ENCODE measurements at regions not wholly inside any gene's neighbourhood (a gene's known extent, or its start where the extent isn't known, plus 50 kb on each side); places are given as distances from the start of the nearest gene placed in this dataset.
A peak's percentile ranks its signal among the peaks of the same experiment; 100 is the strongest.

DNA sequence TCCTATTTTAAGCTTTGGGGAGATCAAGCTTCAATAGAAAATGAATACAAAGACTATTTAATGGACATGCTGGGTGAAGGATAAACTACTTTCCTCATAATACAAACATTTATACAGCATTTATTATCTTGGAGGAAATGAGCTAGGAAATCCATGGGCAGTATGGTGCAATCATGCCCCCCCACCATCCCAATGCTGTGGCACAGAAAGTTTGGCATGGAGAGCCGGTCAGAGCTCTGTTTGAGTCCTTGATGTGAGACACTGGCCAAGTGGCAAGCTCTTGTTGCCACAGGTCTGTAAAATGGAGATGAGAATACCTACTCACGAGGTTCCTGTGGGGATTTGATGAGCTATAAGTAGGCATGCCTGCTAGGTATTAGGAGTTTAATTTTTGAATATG lies 120.6 kb downstream of the MAB21L3 start:
- DNase-seq (ENCODE audit: low read depth in 3 of 3, low spot score in 2 of 3), result no peak

DNA sequence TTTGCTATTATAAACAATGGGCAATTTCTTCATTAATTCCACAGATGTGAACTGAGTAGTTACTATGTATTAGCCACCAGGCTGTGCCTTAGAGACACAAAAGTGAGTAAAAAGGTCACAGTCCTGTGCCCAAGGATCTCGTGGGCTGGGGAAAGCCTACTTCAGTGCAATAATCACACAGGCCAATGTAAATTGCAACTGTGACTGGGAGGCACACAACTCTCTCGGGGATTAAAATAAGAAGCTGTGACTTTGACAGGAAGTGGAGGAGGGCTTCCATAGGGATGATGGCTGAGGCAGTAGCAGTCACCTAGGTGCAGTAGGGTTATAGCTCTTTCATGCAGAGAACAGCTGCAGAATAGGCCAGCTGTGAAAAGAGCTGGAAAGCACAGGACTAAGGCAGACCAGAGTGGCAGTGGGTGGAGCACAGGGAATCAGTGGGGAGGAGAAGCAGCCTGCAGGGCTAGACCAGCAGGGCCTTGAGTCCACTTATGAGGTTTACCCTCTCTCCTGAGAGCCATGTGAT lies 121.9 kb downstream of the MAB21L3 start:
- DNase-seq (ENCODE audit: low read depth in 3 of 3, low spot score in 2 of 3), result no peak

DNA sequence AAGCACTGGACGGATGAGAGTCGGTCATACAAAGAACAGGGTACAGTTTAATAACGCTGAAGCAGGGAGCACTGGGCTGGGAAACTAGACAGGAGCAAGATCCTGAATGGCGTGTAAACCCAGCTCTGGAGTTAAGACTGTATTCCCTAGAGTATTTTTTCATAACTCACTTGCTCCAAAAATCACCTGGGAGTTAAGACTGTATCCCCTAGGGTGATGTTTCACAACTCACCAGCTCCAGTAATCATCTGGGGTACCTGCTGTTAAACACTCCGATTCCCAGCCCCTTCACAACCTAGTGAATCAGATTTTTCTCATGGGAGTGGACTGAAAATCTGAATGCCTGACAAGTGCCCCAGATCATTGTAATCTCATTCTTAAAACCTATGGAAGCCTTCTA lies 123.2 kb downstream of the MAB21L3 start:
- DNase-seq (ENCODE audit: low read depth in 3 of 3, low spot score in 2 of 3), result no peak

- no peak for DNase-seq (ENCODE audit: low read depth in 3 of 3, low spot score in 2 of 3)
Observed at GRCh38 chr1:116239916-116240315, 128.7 kb downstream of the MAB21L3 start.

GRCh38 chr1:116242741-116243140 lies 130.3 kb upstream of the ATP1A1 start:
- no peak for DNase-seq (ENCODE audit: low read depth in 3 of 3, low spot score in 2 of 3)

DNA sequence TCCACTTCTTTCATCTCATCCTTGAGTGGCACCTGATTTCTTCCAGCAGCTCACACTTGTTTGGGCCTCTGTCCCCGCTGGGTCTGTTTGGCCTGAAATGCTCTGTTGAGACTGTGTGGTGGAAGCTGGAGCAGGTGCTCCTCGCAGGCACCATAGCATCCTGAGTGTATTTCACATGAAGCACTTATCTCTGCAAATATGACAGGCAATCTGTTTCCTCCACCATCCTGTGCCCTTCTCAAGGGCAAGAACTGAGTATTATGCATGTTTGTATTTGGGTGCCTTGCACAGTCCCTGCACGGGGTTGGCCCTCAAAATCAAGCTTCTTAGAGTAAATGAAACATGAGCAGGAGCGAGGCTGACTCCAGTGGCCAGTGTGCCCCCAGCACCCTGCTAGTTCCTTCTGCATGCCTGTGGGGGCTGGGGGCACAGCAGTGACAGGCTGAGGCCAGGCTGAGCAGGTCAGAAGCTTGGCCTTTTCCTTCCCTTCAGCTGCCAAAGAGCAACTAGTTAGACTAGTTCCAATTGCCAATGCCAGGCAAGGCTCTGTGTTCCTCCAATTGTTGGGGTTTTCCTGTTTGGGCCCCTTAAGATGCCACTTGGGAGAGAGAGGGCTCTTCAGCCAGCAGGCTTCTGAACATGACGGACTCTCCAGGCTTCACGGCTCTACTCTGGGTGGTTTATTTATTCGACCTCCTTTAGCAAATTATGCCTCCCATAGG lies 129.6 kb upstream of the ATP1A1 start:
- DNase-seq (ENCODE audit: low read depth in 3 of 3, low spot score in 2 of 3), result no peak

DNA sequence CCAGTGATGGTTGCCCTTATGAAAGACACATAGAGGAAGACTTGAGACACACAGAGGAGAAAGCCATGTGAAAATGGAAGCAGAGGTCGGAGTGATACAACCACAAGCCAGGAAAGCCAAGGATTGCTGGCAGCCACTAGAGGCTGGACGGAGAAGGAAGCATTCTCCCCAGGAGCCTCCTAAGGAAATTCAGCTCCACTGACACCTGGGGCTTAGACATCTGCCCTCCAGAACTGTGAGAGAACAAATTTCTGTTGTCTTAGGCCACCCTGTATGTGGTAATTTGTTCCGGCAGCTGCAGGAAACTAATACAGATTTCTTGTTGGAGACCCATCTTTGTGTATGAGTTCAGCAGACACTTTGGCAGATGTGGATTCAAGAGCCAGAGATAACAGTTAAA lies 126.9 kb upstream of the ATP1A1 start:
- DNase-seq (ENCODE audit: low read depth in 3 of 3, low spot score in 2 of 3), result no peak

DNA sequence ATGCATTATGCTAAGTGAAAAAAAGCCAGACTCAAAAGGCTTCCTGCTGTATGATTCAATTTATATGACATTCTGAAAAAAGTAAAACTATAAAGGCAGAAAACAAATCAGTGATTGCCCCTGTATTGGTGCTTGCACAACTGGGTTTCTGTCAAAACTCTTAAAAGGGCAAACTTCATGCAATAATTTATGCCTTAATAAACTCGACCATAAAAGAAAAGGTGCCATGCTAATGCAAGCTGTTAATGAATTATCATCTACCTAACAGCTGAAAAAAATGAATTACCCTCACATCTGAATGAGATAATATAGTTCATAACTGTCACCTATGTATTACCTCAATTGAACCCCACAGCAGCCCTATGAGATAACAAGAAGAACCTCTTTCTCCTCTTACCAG lies 120.8 kb upstream of the ATP1A1 start:
- no peak for DNase-seq (ENCODE audit: low read depth in 3 of 3, low spot score in 2 of 3)

GRCh38 chr1:116252785-116253184 lies 120.3 kb upstream of the ATP1A1 start:
- DNase-seq (ENCODE audit: low read depth in 3 of 3, low spot score in 2 of 3), result no peak

GRCh38 chr1:116253566-116254382 lies 119.3 kb upstream of the ATP1A1 start:
- DNase-seq (ENCODE audit: low read depth in 3 of 3, low spot score in 2 of 3), result peak in 1 of 3 donors; percentile 50

- DNase-seq (ENCODE audit: low read depth in 3 of 3, low spot score in 2 of 3), result no peak
Observed at GRCh38 chr1:116254776-116255175, 118.3 kb upstream of the ATP1A1 start.

GRCh38 chr1:116255486-116256285 lies 117.4 kb upstream of the ATP1A1 start:
- no peak for DNase-seq (ENCODE audit: low read depth in 3 of 3, low spot score in 2 of 3)

DNA sequence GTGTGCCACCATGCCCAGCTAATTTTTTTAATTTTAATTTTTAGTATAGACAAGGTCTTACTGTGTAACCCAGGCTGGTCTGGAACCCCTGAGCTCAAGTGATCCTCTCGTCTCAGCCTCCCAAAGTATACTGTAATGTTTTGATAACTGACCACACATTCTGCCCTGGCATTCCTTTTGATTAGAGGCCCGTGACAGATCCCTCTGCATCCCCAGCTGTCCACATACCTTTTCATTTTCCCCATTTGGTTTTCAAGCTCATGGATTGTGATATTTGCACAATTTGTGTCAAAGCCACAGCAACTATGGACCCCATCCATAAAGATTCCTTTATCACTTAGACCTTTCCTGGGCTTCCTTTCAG lies 116.8 kb upstream of the ATP1A1 start:
- no peak for DNase-seq (ENCODE audit: low read depth in 3 of 3, low spot score in 2 of 3)

GRCh38 chr1:116256875-116257274 lies 116.2 kb upstream of the ATP1A1 start:
- no peak for DNase-seq (ENCODE audit: low read depth in 3 of 3, low spot score in 2 of 3)

DNA sequence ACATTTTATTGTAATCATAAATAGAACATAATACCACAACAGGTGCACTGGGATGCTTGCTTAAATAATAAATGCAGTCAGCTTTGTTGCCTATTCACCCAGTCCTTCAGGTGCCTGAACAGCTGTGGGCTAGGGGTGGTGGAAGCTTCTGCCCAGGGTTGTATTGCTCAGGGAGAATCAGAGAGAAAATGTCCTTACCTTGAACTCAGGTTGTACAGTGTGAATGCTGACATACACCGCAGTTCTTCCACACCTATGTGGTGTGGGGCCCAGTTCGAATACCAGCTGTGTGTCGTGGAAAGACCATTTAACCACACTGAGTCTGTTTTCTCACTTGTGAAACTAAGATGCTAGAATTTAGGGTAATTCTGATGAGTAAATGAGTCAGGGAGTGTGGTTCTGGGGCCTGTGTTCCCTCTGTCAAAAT lies 115.7 kb upstream of the ATP1A1 start:
- no peak for DNase-seq (ENCODE audit: low read depth in 3 of 3, low spot score in 2 of 3)

DNA sequence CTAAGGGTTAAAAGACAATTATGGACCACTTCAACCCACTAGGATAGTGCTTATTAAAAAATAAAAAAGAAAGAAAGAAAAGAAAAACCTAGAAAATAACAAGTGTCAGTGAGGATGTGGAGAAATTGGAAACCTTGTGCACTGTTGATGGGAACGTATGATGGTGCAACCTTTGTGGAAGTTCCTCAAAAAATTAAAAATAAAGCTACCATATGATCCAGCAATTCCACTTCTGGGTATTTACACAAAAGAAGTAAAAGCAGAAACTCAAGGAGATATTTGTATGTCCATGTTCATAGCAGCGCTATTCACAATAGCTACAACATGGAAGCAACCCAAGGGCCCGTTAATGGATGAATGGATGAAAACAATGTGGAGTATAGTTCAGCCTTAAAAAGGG lies 115.2 kb upstream of the ATP1A1 start:
- DNase-seq (ENCODE audit: low read depth in 3 of 3, low spot score in 2 of 3), result no peak

GRCh38 chr1:116258668-116259419 lies 114.2 kb upstream of the ATP1A1 start:
- no peak for DNase-seq (ENCODE audit: low read depth in 3 of 3, low spot score in 2 of 3)

GRCh38 chr1:116259663-116260062 lies 113.4 kb upstream of the ATP1A1 start:
- no peak for DNase-seq (ENCODE audit: low read depth in 3 of 3, low spot score in 2 of 3)

DNA sequence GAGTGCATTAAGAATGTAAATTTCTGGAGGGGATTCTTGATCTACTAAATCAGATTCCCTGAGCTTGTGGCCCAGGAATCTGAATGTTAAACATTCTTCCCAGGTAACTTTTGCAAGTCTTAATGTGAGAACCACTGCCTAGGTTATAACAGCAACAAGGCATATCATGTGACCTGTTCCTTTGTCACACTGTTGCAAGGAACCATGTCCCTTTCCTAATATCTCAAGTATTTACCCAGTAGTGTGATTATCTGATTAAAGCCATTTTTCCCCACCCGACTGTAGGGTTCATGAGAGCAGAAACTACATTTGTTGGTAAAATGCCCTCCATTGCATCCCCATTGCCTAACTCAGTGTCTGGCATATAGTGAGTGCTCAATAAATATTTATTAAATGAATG lies 112.9 kb upstream of the ATP1A1 start:
- DNase-seq (ENCODE audit: low read depth in 3 of 3, low spot score in 2 of 3), result no peak

GRCh38 chr1:116260621-116261020 lies 112.4 kb upstream of the ATP1A1 start:
- no peak for DNase-seq (ENCODE audit: low read depth in 3 of 3, low spot score in 2 of 3)

DNA sequence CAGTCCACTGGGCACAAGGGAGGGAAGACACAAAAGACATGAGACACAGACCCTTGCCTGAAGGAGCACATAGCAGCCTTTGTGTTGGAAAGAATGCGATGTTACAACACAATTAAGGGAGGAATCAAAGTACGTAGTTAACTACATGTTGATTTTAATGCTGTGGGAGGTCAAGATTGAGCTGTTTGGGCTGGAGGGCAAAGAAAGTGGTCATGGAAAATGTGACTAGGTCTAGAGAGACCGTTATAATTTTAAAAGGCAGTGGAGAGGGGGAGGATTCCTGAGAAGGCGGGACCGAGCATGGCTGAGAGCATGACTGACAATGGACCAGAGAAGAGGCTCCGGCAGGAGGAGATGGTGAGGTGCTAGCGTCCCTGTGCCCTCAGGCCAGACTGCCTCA lies 111.8 kb upstream of the ATP1A1 start:
- no peak for DNase-seq (ENCODE audit: low read depth in 3 of 3, low spot score in 2 of 3)
